Activated CD4-positive, CD25-positive, alpha-beta regulatory T cell treated with anti-CD3 and anti-CD28 coated beads, Interleukin-2, amount 50 U/mL, for 24 hours (primary cell): ENCODE measurements at regions not wholly inside any gene's neighbourhood (a gene's known extent, or its start where the extent isn't known, plus 50 kb on each side); places are given as distances from the start of the nearest gene placed in this dataset.

Experiments used
- ATAC-seq, 2 donors: fragments of 150-1000 bp; cut with Tn5 transposase; one replicate each; pipeline ENCODE4 v1.10.0; 2021; ENCODE audit warnings: mild to moderate bottlenecking in 1 of 2, moderate library complexity in 1 of 2

DNA sequence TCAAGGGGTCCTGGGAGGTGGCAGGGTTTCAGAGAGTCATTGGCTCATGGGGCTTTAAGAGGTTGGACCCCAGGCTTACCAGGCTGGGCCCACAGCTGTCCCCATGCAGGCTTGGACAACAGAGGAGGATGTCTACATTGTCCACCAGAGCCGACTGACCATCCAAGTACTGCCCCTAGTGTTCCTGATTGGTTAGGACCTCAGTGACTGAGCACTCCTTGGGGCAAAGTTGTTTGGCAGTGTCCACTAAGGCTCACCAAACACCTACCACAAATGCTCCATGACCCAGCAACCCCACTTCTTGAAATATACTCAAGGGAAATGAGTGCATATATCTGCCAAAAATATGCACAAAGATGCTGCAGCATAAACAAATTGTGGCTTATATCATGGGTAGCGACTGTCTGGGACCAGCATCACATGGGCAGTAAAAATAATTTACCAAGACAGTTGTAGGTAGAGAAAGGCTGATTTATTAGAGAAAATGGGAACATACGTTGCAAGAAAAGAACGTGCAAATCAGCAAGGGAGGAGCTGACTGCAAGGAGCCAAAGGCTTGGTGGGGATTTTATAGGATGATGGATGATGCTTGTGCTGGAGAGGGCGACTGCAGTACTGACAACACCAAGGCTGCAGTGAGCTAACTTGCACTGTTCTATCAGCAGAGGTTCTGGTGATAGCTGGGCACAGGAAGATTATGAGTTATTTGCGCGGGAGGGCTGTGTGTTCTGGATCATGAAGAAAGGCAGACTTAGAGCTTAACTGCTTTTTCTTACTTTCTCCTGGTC is 265.2 kb downstream of the GADD45G start:
- ATAC-seq: no peak

DNA sequence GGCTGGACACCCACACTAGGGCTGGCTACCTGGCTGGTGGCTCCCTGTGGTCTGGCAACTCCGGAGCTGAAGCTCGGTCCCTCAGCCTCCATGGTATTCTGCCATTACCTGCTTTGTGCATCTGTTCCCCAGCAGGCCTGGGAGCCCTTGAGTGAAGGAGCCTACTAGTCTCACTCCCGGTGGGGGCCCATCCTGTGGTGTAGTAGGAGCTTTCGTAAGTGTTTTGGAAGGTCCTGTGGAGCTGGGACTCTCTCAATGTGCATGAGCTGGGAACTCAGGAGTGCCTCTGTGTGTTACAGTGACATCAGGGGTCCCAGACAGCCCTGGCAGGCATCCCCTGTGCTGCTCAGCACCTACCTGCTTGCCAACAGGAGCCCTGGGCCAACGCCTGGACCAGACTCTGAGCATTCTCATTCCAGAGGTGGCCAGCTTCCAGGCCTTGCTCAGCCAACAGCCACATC is 267.1 kb downstream of the GADD45G start:
- no peak for ATAC-seq

DNA sequence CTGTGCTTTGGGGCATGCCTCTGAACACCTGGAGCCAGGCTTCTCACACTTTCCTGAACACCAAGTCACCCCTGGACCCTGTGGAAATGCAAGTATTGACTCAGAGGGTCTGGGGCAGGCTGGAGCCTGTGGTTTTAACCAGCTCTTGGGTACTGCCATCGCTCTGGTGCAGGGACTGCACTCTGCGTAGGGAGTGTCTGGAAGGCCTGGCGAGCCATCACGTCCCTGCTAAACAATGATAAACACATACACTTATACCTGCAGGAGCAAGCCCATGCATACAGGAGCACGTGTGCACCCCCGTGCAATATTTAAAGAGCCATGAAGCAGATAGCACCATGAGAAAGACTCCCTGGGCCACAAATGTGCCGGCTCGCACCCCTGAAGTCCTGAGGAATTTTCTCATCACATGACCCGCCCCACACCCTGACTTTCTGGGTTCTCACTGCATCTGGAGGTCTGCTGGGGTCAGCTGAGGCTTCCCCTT is 267.7 kb downstream of the GADD45G start:
- no peak for ATAC-seq

DNA sequence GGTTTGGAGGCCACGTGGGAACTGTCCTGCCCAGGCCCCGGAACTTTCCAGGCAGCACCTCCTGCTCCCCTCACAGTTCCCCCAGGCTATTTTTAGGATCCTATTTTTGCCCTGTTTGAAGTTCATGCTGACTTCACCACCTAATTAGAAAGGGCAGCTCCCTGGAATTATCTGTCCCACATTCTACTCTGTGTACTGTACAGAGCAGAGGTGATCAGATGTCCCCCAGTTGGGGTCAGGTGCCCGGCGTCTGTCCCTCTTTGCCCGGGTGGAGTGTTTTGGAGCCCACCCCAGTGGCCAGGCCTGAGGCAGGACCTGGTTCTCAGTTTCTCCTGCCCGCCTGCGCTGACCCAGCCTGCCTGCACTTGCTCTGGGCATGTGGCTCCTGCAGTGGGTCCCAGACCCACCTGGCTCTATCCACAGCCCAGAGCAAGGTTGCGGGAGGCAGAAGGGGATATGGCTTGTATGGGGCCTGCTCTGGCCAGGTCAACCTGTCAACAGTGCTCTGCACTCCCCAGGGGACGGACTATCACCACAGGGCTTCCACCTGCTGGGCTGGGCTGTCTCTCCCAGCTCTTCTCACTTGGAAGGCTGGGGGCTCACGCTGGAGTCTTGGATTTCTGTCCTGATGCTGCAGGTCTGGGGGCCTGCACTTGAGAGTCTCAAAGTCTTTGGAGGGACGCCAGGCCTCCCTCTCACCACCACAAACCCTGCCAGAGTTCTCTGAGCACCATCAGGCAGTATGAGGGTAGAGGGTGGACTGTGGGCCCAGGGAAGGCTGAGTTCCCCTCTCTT is 268.3 kb downstream of the GADD45G start:
- ATAC-seq: no peak

DNA sequence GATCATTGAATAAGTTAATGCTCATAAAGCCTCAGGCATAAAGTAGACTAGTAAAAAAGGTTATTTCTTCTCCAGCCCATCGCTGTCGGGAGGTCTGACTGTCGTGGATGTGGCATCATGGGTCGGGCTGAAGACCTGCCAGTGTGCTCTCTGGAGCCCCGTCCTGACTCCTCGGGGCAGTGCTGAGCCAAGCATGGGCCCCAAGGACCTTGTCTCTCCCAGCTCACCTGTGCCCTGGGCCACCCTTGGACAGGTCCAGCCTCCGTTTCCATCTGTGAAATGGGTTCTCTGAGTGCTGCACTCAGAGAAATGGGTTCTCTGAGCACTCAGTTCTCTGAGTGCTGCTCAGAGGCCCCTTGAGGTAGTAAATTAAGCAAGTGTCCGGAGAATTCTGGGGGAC is 269.0 kb downstream of the GADD45G start:
- ATAC-seq: no peak

DNA sequence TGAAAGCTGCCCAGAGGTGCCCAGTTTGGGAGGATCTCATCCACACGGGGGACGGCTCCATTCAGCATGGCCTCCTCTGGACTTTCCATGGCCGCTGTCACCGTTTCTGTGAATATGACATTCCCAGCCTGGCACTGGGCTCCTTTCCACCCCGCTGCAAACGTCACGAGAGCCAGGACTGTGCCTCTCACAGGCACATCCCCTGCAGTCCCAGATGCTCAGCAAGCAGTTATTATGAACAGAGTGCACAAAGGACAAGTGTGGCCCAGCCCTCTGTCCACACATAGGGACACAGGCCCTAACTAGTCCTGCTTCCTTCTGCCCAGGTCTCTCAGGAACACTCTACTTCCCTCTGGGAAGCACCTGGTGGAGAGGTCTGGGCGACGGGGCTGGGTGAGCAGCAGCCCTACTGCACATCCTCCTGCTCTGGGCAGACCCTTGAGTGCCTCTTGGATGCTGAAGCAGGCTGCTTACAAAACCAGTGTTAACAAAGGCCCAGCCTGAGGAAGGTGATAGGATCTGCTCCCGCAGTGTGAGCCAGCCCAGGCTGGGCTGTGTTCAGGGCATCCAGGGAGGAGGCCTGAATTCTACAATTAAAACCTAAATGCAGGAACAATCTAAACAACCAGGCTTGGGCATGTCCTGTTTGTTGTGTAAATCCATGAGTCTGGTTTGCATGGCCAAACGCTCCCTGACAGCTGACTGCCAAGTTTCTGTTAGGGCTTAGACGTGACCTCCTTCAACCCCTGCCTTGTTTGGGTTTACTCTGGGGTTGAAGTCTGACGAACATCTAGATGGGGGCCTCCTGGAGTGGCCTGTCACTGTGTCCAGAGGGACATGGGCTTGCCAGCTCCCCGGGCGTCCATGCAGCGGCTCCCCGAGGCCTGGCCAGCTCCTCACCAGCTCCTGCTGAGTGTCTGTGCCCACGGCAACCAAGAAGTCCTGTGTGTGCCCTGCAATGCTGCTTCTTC is 269.8 kb downstream of the GADD45G start:
- no peak for ATAC-seq

DNA sequence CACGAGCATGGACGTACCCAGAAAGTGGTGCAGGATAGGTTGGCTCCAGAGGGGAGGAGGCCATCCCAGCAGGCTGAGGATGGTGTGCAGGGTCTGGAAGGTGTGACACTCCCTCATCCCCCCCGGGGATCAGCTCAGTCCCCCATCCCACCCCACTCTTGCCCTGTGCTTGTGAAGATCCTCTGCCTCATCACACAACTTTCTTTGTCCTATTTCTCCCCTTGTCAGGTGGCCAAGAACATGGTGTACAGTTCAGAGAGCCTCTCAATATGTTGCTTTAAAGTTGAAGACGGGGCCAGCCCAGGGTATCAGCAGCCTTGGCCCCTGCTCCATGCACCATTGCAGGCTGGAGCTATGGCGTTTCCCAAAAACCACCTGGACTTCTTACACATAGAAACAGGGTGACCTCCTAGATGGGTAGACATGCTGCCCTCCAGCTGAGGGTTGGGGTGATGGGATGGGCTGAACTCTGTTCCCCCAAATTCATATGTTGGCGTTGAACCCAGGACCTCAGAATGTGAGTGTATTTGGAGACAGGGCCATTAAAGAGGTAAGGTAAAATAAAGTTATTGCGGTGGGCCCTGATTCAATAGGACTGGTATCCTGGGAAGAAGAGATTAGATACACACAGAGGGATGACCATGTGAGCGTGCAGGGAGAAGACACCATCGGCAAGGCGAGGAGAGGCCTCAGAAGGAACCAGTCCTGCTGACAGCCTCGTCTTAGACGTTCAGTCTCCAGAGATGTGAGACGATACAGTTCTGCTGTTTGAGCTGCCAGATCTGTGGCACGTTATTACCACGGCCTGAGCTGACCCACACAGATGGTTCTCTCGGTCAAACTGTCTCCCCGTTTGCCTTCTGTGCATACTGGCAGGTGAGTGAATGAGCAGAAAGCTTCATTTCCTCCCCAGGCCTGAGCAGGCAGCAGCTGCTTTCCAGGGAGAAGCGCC is 272.5 kb downstream of the GADD45G start:
- no peak for ATAC-seq

DNA sequence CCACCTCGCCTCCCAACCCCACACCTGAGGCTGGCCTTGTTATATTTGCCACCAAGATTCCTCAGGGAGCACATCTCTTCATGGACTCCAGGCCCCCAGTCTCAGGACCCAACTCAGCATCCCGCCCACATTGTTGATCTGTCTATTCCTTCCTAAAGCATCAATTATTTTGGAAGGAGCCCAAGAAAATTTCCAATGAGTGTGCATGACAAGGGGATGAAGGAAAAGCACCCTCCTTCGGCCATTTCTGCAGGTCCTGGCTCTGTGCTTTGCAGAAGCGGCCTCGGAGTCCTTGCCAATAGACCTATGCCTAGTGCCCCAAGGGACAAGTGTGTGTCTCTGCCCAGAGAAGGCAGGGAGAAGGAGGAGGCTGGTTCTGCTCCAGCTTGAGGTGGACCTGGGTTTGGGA is 273.2 kb downstream of the GADD45G start:
- no peak for ATAC-seq

DNA sequence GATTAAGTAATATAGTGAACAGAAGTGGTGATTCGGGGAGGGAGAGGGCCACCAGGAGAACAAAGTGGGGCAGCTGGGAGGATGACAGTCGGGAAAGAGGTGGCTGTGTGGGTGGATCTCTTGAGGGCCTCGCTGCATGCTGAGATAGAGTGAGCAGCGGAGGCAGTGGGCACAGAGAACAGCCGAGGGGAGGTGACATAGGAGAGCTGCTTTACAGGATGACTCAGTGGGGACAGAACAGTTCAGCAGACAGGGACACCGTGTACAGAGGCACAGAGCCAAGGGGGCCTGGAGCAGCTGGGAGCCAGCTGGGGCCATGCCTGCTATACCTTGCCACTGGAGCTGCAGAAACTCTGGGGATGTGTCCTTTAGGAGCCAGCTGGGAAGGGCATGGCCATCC is 273.9 kb downstream of the GADD45G start:
- ATAC-seq: no peak

DNA sequence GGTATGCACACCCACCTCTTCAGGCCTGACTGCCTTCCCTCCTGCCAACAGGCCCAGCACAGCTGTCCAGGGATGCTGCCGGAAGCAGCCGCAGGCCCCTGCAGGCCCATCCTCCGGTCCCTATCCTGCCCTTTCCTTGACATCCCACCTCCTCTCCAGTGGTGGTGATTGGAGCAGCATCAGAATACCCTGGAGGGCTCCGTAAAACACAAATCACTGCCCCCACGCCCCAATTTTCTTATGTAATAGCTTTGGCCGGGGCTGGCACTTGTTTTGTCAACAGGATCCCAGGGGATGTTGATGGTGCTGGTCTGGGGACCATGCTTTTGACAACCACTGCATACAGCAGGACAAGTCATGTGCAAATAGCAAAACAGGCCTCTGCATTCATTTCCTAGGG is 274.5 kb downstream of the GADD45G start:
- ATAC-seq: no peak

DNA sequence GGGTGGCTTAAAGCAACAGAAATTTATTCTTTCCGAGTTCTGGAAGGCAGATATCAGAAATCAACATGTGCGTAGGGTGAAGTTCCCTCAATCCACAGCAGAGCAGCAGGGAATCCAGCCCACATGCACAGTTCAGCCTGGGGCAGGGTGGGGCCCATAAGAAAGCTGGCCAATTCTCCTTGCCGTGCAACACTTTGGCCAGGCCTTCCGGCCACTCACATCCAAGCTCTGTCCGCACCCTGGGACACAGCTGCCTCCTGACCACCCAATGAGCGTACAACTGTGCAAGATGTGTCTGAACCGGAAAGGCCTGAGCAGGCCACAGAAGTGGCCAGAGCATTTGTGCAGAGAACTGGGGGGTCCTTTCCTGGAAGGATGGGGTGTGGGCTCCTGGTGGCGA is 274.9 kb downstream of the GADD45G start:
- ATAC-seq: no peak

DNA sequence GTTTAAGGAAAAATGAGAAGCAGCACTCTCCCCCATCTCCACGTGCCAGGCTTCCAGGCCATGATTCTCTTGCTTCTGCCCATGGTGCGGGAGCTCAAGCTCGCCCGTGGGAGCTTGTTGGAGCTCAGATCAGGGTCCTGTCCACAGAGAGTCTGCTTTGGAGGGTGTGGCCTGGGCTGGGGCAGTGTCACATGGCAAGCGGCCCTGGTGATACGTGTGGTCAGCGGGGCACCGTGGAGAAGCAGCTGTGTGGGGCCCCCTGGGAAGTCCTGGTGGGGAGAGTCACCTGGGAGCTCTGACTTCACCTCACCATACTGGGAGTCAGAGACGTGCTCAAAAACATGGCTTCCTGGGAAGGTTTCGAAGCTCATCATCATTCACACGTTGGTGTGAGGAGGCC is 275.3 kb downstream of the GADD45G start:
- no peak for ATAC-seq

DNA sequence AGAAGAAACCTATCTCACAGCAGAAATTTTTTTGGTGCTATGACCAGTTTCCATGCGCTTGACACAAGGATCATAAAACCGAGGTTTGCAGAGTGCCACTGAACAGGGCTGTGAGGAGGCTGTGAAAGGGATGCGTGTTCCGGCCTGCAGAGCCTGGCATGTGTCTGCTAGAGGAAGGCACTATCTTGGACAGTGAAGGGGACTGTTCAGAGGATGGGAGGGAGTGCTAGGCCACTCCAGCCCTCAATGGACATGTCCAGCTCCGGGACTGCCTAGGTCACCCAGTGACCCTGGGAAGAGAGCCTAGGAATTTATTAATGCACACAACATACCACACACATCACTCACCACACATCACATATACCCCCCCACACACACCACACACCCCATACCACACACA is 275.9 kb downstream of the GADD45G start:
- no peak for ATAC-seq

DNA sequence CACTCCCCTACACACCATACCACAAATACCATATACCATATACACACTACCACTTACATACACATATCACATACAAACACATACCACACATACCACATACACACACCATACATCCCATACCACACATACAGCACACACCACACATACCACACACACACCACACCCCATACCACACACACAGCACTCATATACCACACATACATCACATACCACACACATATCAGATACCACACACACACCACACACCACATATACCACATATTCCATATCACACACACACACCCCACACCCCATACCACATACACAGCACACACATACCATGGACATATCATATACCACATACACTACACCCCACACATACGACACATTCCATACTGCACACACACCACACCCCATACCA is 276.6 kb downstream of the GADD45G start:
- ATAC-seq: no peak

DNA sequence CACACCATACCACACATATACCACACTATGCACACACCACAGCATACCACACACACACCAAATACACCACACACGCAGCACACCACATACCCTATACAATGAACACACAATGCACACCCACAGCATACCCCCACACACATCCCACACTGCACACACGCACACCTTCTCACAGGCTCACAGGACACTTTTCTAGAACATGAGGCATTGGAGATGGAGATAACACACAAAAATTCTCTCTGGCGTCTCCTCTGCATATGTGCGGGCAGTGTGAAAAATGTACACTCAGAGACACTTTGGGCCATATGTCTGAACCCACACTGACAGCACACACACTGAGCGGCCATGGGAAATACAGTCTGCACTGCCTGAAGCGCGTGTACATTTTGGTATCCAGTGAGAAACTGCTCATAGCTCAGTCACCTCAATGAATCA is 278.1 kb downstream of the GADD45G start:
- no peak for ATAC-seq

DNA sequence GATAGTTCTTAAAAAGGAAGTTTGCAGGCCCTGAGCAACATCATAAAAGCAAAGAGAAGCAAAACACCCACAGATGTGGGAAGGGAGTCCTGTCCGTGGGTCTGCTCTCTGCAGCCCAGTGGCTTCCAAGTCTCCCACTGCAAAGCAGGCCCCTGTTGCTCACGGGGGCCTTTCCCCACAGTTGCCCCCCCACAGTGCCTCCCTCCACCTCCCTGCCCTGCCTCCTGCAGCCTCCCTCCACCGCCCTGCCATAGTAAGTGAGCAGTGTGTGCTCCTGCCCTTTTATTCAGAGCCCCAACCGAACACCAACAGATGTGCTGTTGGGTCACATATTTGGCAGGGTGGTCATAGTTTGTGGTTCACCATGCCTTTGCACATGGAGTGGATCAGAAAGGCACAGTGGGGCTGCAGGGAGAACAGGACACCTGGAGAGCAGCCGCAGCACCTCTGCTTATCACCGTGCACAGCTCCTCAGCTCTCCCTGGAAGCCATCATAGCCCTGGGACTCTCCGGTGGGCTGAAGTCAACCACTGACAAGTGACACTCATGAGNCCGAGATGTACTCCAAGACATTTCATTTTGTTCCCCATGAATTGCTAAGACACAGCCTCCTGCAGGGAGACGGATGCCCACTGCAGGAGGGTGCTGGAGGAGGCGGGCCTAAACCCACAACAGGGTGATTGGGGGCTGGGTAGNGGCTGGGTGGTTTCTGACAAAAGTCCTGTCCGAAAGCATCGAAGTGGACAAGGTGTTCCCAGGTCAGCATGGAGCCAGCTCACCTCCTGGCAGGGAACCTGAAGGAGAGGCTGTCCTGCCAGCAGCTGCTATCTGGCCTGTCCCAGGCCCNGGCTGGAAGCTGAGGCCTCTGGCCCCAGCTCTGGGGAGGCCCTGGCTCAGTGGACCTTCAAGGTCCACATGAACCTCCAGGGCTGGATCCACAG is 278.9 kb downstream of the GADD45G start:
- no peak for ATAC-seq

DNA sequence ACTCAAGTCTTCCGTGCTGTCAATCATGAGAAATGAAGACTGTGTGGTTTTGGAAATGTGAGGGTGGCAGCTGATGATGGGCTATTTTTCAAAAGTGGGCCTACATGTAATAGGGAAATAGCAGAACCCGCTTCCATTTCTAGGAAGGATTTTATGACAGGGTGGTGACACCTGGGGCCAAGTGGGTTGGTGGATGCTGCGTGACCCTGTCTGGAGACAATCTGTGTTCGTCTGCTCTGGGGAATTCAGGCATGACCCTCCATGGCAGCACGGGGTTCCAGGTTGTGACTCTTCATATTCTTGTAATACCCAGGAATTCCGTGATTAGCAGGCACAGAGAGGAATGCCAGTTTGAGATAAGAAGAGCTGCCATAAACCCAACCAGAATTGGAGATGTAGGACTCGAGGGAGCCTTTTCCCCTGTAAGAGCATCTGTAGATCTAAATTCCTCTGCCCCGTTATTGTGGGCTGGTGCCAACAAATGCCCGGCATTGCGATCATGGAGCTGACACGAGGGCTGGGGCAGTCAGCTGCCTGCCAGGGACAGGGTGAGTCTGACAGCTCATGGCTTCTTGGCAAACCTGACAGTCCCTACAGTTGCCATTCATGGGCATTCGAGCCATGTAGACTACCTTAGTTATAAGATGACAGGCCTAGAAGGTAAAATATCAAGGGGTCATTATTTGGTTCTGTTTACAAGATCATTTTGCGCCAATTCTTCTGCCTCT is 279.7 kb downstream of the GADD45G start:
- ATAC-seq: no peak

DNA sequence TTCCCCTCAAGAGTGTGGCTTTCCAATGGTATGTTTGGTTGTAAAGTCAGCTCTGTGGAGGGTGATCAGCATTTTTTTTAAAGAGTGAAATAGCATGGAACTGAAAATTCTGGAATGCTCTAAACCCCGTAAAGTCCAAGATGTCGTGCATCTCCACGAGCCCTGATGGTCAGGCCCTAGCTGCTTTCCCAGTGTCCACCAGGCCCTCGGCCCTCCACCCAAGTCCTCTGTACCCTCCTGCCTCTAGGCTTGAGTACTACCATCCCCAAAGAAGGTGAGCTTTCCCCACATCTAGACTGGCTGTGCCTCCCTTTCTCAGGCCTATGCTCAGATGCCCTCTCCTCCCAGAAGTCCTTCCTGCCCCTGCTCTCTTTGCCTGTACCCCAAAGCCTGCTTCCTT is 280.3 kb downstream of the GADD45G start:
- no peak for ATAC-seq

DNA sequence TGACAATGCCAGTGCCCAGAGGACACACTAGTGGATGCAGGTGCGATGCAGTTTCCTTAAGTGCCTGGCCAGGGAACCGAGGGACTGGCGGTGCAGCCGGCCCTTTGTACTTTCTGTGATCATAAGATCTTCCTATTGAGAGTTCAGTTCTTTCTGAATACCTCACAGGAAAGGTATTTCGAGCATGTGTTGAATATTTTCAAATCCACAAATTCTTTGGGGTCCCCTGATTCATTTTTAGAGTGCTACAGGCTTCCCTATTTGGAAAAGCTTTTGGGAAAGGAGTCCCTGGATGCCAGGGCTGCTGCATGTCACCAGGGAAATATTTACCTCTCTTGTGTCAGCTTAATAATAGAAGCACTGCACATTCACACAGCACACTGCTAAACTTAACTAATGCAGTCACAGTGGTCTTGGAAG is 281.5 kb downstream of the GADD45G start:
- no peak for ATAC-seq

DNA sequence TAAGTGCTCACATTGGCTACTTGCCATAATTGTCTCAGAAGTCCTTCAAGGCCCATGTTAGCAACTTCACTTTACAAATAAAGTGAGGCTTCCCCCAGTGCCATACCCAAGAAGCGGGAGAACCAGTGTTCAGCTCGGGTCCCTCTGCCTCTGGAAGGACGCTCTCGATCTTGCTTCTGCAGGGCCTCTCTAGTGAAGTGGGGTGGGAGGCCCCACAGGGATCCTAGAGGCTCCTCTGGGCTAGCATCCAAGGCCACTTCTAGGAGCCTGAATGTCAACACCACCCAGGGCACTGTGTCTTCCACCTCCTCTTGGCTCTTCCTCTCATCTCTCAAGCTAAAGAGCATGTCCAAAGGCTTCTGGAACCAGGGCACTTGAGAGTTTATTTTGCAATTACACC is 282.5 kb downstream of the GADD45G start:
- ATAC-seq: no peak
